NCI-H446 (cell line): ENCODE measurements at regions not wholly inside any gene's neighbourhood (a gene's known extent, or its start where the extent isn't known, plus 50 kb on each side); places are given as distances from the start of the nearest gene placed in this dataset.

Source experiments
- DNase-seq, 2 experiments: peaks; one replicate each; lab custom pipeline; 2025; lab: John Stamatoyannopoulos, UW

GRCh38 chr13:67366533-67366932 is 136.4 kb upstream of the PCDH9 start:
- no peak for DNase-seq

DNA sequence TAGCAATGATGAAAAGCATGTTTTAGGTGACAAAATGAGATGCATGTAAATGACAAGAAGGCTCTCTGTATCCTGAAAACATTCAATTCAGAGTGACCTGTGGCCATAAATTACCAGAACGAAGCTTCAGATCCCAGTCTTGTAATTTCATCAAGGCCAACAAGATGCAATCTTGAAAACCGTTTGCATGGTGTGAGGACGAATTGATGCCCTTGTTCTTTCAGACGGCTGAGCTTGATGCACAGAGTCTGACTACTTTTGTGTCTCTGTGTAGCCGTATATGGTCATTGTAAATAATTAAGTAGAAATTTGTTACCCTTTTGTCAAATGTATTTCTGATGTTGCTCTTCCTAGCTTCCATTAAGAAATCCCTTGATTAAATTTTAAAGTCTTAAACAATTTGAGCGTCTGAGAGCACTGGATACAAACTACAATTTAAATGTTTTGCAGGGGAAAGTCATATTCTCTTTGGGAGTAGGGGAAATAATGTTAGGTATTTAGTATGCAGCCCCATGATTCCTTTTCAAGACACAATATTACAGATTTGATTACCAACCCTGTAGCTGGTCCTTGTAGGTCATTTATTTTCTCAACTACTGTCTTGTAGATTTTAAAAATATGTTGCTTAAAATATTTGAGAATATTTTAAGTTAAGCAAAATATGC is 125.8 kb upstream of the PCDH9 start:
- no peak for DNase-seq

DNA sequence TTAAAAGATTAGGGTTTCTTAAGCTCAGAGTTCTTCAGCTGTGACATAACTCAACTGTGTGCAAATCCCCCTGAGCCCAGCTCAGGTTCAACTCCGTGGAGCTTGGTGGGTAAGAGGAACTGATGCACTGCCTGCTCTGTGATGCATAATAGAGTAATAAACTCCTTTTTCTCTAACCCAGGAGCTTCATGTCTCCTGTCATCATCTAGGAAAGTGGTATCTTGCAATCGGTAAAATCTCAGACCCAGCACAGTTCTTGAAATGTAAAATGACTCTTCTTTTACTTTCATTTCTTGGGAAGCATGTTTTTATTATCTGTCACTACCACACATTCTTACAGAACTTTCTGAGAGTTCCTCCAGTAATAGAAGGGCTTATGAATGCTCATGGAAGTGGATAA is 123.8 kb upstream of the PCDH9 start:
- no peak for DNase-seq

- no peak for DNase-seq
Observed at GRCh38 chr13:67353031-67353430, 122.9 kb upstream of the PCDH9 start.

- DNase-seq = no peak
Observed at GRCh38 chr13:67351909-67352308, 121.8 kb upstream of the PCDH9 start.

GRCh38 chr13:67351114-67351513 is 121.0 kb upstream of the PCDH9 start:
- DNase-seq = no peak

DNA sequence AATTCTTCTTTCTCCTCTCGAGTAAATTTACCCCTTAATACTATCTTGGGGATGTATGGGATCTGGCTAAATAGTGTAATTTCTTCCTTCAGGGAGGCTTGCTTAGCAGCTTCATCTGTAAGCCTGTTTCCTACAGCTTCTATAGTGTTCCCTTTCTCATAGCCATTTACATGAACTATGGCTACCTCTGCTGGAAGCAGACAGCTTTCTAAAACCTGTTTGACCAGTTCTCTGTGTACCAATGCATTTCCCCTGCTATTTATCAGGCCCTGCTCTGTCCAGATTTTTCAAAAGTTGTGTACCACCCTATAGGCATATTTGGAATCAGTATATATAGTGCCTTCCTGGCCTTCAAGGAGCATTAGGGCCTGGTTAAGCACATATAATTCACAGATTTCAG is 113.6 kb upstream of the PCDH9 start:
- no peak for DNase-seq

DNA sequence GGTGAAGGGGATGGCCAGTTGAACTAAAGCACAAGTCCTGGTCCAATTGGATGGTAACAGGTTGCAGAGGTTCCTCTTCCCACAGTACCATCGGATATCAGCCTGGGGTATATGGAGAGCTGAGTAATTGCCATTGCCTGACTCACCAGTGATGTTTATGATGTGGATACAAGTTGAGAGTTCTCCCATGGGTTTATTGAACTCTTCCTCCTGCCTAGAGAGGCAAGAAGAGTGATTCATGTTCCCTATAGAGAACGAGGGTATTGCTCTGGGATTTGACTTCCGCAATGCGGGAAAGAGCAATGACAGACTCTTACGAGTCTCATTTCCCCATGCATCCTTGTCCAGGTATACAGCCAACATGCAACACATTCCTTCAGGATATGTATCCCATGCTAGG is 111.3 kb upstream of the PCDH9 start:
- DNase-seq = no peak

- DNase-seq = no peak
Observed at GRCh38 chr13:67330149-67330548, 100.0 kb upstream of the PCDH9 start.

- DNase-seq = no peak
Observed at GRCh38 chr13:67328895-67329294, 98.8 kb upstream of the PCDH9 start.

DNA sequence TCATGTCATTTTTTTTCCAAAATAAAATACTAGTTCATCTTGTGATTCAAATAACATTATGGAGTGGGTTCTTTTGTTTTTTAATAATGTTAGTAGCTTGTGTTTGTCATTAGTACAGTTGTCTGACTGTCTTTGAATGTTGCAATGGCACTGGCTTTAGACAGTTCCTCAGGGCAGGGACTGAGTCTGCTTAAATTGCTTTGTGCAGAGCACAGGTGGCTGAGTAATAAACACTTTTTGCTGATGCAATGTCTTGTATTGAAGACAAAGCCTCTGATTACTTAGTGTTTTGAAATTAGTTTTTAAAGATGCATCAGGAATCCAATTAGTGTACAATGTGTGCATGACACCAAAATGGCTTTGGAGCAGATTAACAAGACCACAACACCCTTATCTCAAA is 88.7 kb upstream of the PCDH9 start:
- DNase-seq = no peak

GRCh38 chr13:67318398-67318797 is 88.3 kb upstream of the PCDH9 start:
- no peak for DNase-seq

DNA sequence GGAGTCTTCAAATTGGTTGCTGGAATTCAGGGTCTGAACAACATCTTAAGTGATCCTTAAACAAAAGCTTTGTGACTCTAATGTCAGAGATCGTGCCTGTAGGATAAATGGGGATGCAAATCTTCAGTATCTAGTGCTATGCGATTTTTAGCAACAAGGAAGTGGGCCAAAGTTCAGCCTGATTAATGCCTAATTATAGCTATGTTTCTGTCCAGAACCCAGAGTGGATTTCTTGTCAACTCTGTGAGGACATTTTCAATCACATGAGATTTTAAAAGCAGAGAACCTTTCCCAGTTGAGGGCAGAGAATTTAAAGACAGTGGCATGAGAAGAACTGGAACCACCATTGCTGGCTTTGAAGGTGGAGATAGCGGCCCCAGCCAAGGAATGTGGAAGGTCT is 84.3 kb upstream of the PCDH9 start:
- no peak for DNase-seq

DNA sequence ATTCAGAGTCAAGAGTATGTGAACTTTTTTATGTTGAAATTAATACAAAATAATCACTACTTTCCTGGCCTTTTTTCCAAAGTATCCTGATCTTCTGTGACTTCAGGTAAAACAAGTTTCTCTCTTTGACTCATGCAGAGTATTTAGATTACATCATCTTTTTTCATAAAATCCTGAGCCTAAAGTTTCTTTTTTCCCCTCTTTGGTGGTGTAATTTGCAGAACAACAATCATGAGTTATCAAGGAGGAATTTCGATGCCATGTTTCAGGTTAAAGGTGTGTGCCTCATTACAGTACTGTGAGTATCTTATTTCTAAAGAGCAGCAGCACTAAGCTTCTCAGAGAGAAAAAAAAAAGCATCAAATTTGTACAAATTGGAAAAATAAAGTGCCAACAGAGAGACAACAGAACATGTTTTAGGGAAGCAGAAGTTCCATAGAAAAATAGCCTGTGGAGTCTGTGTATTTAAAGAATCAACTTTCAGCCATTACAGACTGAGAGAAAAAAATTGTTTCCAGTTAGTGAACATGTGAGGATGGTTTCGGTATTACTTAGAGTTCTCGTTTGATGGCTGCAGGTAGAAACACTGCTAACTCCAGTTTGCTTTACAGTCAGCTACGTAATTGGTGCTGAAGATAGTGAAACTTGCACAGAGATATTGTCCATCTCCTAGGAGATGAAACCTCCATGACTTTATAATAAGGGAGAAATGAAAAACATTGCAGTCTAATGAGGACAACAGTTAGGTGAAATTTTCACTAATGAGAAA is 78.1 kb upstream of the PCDH9 start:
- no peak for DNase-seq

DNA sequence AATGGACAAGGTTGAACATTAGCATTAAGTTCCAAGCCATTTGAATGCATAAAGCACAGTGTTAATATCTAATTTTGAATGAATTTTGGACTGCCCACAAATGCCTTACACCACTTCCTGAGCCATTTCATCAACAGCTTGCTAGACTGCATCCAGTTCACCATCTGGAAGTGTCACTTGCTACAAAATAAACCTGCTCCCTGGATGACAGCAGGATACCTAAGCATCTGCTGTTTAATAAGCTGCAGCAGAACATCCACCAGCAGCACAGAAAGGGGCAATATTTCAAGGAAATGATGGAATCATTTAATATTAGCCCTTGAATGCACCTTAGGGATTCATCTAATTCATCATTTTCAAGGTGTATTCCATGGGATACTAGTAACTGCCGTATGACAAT is 76.6 kb upstream of the PCDH9 start:
- peak in 1 of 2 experiments; percentile 1 for DNase-seq

- DNase-seq = no peak
Observed at GRCh38 chr13:67303661-67304333, 73.7 kb upstream of the PCDH9 start.

- peak in 1 of 2 experiments; percentile 13 for DNase-seq
Observed at GRCh38 chr13:67299751-67300150, 69.6 kb upstream of the PCDH9 start.

GRCh38 chr13:67299072-67299635 is 69.0 kb upstream of the PCDH9 start:
- DNase-seq = peak in 1 of 2 experiments; percentile 10

GRCh38 chr13:67298297-67298696 is 68.2 kb upstream of the PCDH9 start:
- DNase-seq = no peak

- DNase-seq = no peak
Observed at GRCh38 chr13:67296511-67296910, 66.4 kb upstream of the PCDH9 start.

DNA sequence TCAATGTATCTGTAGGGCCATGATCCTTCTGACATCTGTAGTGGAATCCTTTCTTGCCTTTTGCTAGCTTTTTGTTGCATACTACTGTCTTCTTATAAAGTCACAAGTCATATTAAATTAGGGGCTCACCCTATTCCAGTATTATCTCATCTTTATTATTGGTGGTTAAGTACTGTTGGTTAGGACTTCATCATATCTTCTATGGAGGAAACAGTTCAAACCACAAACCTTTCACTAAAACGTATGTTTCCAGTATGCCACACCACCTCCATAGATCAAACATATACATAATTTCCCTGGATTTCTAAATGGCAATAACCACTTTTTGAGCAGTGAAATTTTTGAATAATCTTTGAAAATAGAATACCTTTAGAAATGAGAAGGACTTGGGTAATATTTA is 62.8 kb upstream of the PCDH9 start:
- no peak for DNase-seq

DNA sequence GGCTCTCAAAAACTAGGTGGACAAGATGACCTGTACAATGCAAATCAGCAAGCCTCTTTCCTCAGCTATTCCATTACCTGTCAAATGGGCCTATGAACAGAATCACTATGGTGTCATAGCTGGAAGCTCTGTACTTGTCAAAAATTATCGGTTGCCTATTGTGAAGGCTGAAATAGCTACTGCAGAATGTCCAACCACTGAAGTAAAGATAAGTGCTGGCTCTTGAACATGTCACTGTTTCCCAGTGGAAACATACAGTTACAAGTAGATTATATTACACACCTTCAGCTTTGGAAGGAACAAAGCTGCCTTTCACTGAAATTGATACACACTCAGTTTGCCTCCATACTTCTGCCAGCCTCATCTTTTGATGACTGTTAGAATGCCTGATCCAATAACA is 55.5 kb upstream of the PCDH9 start:
- DNase-seq = no peak

GRCh38 chr13:67283637-67284036 is 53.5 kb upstream of the PCDH9 start:
- no peak for DNase-seq
